DND-41 (cell line): ENCODE measurements at regions not wholly inside any gene's neighbourhood (a gene's known extent, or its start where the extent isn't known, plus 50 kb on each side); places are given as distances from the start of the nearest gene placed in this dataset.

Source experiments
- ATAC-seq: fragments of 200-7000 bp; cut with Tn5 transposase; 3 replicates; pipeline ENCODE4 v1.9.1; 2021; ENCODE audit warnings: low read depth; ENCODE audit not compliant: insufficient read depth
- DNase-seq: peaks from one replicate; pipeline ENCODE4 v3.0.0-alpha.2; 2020
- H2AFZ ChIP-seq: 2 replicates; pipeline ENCODE4 v1.6.0; 2012; ENCODE audit warnings: low read depth, low read length
- H3K27ac ChIP-seq: 2 replicates; pipeline ENCODE4 v1.5.1; 2012; ENCODE audit warnings: low read length, inconsistent platforms
- H3K27me3 ChIP-seq: fragments of 200-600 bp; sonication (generic); 2 replicates; pipeline ENCODE4 v1.6.0; 2012; ENCODE audit warnings: low read length, mild to moderate bottlenecking, inconsistent platforms; ENCODE audit not compliant: insufficient read depth, poor library complexity
- H3K36me3 ChIP-seq: 2 replicates; pipeline ENCODE4 v1.5.1; 2012; ENCODE audit warnings: low read length, inconsistent platforms; ENCODE audit not compliant: insufficient read depth
- H3K4me1 ChIP-seq: 2 replicates; pipeline ENCODE4 v1.5.1; 2012; ENCODE audit warnings: mild to moderate bottlenecking, low read length; ENCODE audit not compliant: insufficient read depth
- H3K4me2 ChIP-seq: 2 replicates; pipeline ENCODE4 v1.6.0; 2012; ENCODE audit warnings: mild to moderate bottlenecking, moderate library complexity, low read length, inconsistent platforms; ENCODE audit not compliant: insufficient read depth
- H3K4me3 ChIP-seq, 2 experiments: fragments of 200-600 bp in 1 of 2; shearing (Covaris generic) in 1 of 2; 2 replicates each; pipeline ENCODE4 v1.5.1; 2012 to 2016; ENCODE audit warnings: inconsistent platforms in 2 of 2, low read length in 2 of 2, mild to moderate bottlenecking in 2 of 2, low read depth in 1 of 2, moderate library complexity in 1 of 2
- H3K79me2 ChIP-seq: 2 replicates; pipeline ENCODE4 v1.6.0; 2012; ENCODE audit warnings: low read length, inconsistent platforms; ENCODE audit not compliant: insufficient read depth
- H3K9ac ChIP-seq: 2 replicates; pipeline ENCODE4 v1.6.0; 2012; ENCODE audit warnings: low read depth, mild to moderate bottlenecking, inconsistent platforms, low read length, moderate library complexity
- H3K9me3 ChIP-seq: 2 replicates; pipeline ENCODE4 v1.5.1; 2012; ENCODE audit warnings: low read length, moderate library complexity, mild to moderate bottlenecking, inconsistent platforms; ENCODE audit not compliant: insufficient read depth, severe bottlenecking
- H4K20me1 ChIP-seq: 2 replicates; pipeline ENCODE4 v1.6.0; 2012; ENCODE audit warnings: low read length; ENCODE audit not compliant: insufficient read depth
- CTCF ChIP-seq: IDR thresholded peaks from 2 replicates; pipeline ENCODE4 v1.5.1; 2012; ENCODE audit warnings: borderline replicate concordance, low read length, moderate library complexity, mild to moderate bottlenecking; ENCODE audit not compliant: poor library complexity, severe bottlenecking; ENCODE audit errors: extremely low read depth
- EZH2 ChIP-seq: IDR thresholded peaks from 3 replicates; pipeline ENCODE4 v1.6.1; 2012; ENCODE audit warnings: borderline replicate concordance, low read depth, mild to moderate bottlenecking, moderate library complexity, low read length, inconsistent platforms; ENCODE audit not compliant: severe bottlenecking

GRCh38 chr2:228699400-228699799 lies 517.9 kb upstream of the SPHKAP start:
- Histone ChIP-seq H4K20me1 (no peaks in the 10 kb centered on the region), H3K27ac (no peak overlapping the region), H3K27me3 (no peaks in the 10 kb centered on the region), H3K4me1 (no peaks in the 10 kb centered on the region), H3K9ac (no peak overlapping the region), H2AFZ (no peak overlapping the region), H3K79me2 (no peaks in the 10 kb centered on the region), H3K4me3 (no peak overlapping the region), H3K36me3 (no peaks in the 10 kb centered on the region), H3K9me3 (no peaks in the 10 kb centered on the region), H3K4me2 (no peak overlapping the region)
- DNase-seq (no peak), ATAC-seq (no peak)
- TF ChIP-seq EZH2, result no peak
- TF ChIP-seq CTCF, result no peak

GRCh38 chr2:228698963-228699362 lies 517.5 kb upstream of the SPHKAP start:
- no peak overlapping the region for H3K9ac ChIP-seq
- H3K4me2 ChIP-seq, result no peak overlapping the region
- H3K27me3 ChIP-seq, result no peaks in the 10 kb centered on the region
- DNase-seq (no peak), ATAC-seq (no peak)
- no peaks in the 10 kb centered on the region for H3K79me2 ChIP-seq
- H3K36me3 ChIP-seq, result no peaks in the 10 kb centered on the region
- no peak overlapping the region for H3K4me3 ChIP-seq
- H3K9me3 ChIP-seq, result no peaks in the 10 kb centered on the region
- H3K27ac ChIP-seq, result no peak overlapping the region
- no peaks in the 10 kb centered on the region for H4K20me1 ChIP-seq
- no peak for TF ChIP-seq CTCF
- TF ChIP-seq EZH2, result no peak
- H3K4me1 ChIP-seq, result no peaks in the 10 kb centered on the region
- H2AFZ ChIP-seq, result no peak overlapping the region

- DNase-seq, result no peak
- H3K27ac ChIP-seq, result no peak overlapping the region
- H3K9me3 ChIP-seq, result no peaks in the 10 kb centered on the region
- H3K4me2 ChIP-seq, result no peak overlapping the region
- H2AFZ ChIP-seq, result no peak overlapping the region
- no peak for TF ChIP-seq EZH2
- no peak for TF ChIP-seq CTCF
- H3K4me3 ChIP-seq, result no peak overlapping the region
- H3K9ac ChIP-seq, result no peak overlapping the region
- no peak for ATAC-seq
- H4K20me1 ChIP-seq, result no peaks in the 10 kb centered on the region
- no peaks in the 10 kb centered on the region for H3K79me2 ChIP-seq
- H3K27me3 ChIP-seq, result no peaks in the 10 kb centered on the region
- H3K36me3 ChIP-seq, result no peaks in the 10 kb centered on the region
- no peaks in the 10 kb centered on the region for H3K4me1 ChIP-seq
Measured at GRCh38 chr2:228697456-228697855, 516.0 kb upstream of the SPHKAP start.

- no peaks in the 10 kb centered on the region for H4K20me1 ChIP-seq
- TF ChIP-seq EZH2 (no peak), CTCF (no peak)
- H3K4me3 ChIP-seq, result no peak overlapping the region
- H3K27ac ChIP-seq, result no peak overlapping the region
- ATAC-seq (no peak), DNase-seq (no peak)
- H3K9me3 ChIP-seq, result no peaks in the 10 kb centered on the region
- no peaks in the 10 kb centered on the region for H3K79me2 ChIP-seq
- no peaks in the 10 kb centered on the region for H3K4me1 ChIP-seq
- H3K27me3 ChIP-seq, result no peaks in the 10 kb centered on the region
- no peaks in the 10 kb centered on the region for H3K36me3 ChIP-seq
- H2AFZ ChIP-seq, result no peak overlapping the region
- no peak overlapping the region for H3K4me2 ChIP-seq
- H3K9ac ChIP-seq, result no peak overlapping the region
Measured at GRCh38 chr2:228690681-228691080, 509.2 kb upstream of the SPHKAP start.
